Right lung (tissue), 2 donors: ENCODE measurements at regions not wholly inside any gene's neighbourhood (a gene's known extent, or its start where the extent isn't known, plus 50 kb on each side); places are given as distances from the start of the nearest gene placed in this dataset.
"Not testable (repeated sequence)": the region's sequence is repeated elsewhere in the genome, so short reads cannot be mapped to it uniquely, and the experiment has no call there.

ENCODE experiments used
- DNase-seq, 2 donors: peaks; one replicate each; pipeline ENCODE4 v3.0.0-alpha.2; 2013

DNA sequence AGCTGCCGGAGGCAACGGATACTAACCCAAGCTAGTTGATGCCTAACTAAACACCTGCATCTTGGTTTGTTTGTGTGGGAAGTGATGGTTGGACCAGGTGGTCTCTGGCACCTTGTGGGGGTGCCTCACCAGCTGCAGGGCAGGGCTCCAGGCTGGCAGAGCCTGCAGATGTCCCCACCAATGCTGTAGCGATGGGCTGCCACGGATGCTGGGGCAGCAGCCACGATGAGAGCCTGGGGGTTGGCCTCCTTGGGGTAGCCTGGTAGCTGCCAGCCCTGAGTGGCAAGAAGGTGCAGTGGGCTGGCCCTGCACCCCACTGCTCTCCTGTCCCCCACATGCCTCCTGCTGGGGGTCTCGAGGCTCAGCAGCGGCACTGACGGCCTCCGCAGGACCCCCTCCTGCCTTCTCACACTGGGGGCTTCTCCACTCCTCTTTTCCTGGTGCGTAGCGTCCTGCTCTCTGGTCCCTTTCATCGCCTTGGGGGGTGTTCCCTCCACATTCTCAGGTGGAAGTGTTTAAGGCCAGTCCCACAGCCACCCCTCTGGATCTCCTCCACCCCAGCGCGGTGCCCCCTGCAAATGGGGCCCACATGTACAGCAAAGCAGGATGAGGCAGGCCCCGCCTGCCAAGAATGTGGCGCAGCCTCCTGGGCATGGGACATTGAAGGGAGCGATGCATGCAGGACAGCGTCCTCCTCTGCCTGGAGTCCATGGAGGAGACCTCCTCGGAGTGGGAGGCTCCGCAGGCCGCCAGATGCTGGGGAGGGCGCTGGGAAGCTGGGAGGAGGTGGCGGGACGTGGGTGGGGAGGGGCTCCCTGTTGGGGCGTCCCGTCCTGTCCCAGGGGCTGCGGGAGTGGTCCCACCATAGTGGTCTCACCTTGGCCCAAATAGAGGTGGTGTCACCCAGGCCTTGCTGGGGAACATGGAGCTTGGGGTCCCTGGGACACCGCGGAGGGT lies 173.1 kb downstream of the ASB1 start:
- no peak for DNase-seq

- DNase-seq = no peak
Observed at GRCh38 chr2:238600506-238601432, 174.0 kb downstream of the ASB1 start.

DNA sequence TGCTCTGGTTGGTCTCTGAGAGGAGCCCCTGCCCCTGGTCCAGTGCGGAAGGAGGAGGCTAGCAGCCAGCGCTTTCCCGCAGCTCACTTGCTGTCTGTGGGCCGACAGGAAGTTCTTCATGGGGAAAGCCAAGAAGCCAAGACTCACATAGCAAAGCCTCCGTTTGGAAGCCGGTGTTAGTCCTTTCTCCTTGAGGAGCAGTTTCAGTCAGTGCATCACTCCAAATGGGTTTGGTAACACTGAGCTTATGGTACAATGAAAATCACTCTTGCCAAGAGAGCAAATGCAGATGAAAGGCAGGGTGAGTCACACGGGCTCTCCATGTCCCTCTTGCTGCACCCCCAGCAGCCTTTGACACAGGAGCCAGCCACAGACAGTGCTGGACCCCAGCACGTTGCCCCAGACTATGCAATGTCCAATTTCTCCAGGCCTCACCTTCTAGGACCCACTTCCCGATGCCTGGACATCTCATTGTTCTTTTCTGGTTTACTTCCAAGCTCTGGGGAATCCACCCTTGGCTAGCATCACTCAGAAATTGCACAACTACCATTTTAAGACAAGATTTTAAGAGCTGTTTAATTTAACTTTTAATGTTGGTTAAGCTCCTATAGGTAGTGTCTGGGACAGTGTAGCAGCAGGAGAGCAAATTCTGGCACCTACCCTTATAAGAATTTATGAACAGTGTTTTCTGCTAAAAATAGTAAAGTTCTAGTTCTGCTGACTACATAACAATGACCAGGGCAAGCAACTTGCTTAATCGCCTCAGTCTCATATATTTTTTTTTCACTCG lies 174.9 kb downstream of the ASB1 start:
- DNase-seq = no peak

DNA sequence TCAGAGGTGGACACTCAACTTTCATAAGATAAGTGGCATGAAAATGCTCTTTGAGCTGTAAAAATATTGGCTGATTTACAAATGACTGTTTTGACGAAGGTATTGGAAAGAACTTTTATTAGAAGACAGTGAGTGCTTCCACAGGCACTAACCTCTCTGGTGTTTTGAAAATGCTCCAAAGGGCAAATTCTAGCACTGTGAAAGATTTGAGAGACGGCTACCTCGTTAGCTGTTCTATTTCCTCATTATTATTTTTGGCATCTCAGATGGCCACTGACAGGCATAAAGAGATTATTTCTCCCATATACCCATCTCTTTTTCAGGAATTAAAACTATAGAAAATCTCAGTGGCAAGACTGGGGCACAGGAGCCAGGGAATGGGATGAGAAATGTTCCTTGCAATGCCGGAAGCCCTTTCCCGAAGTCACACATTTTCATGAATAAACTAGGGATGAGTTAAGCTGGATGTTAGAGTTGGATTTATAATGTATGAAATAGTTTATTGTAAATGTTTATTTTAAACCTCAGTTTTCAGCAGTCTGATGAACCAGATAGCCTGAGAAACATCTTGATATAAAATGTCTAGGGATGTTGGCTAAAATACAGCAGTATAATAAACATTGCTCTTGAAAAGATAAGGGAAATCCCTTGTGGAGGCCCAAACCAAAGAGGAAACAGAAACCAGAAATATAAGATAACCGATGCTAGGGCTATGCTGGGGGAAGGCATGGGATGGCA lies 175.7 kb downstream of the ASB1 start:
- no peak for DNase-seq

GRCh38 chr2:238603596-238603995 lies 176.9 kb downstream of the ASB1 start:
- DNase-seq = no peak

- DNase-seq = no peak
Observed at GRCh38 chr2:238606311-238606710, 179.6 kb downstream of the ASB1 start.

- DNase-seq = no peak
Observed at GRCh38 chr2:238613610-238614009, 186.9 kb downstream of the ASB1 start.

DNA sequence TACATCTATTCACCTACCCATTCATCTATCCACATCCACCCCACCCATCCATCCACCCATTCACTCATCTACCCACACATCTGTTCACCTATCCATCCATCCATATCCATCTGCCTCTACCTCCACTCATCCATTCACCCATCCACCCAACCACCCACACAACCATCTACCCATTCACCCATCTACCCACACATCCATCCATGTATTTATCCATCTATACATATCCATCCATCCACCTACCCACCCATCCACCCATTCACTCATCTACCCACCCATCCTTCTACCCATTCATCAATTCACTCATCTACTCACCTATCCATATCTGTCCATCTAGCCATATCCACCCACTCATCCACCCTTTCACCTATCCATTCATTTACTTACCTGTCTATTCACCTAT lies 187.6 kb downstream of the ASB1 start:
- DNase-seq = no peak

DNA sequence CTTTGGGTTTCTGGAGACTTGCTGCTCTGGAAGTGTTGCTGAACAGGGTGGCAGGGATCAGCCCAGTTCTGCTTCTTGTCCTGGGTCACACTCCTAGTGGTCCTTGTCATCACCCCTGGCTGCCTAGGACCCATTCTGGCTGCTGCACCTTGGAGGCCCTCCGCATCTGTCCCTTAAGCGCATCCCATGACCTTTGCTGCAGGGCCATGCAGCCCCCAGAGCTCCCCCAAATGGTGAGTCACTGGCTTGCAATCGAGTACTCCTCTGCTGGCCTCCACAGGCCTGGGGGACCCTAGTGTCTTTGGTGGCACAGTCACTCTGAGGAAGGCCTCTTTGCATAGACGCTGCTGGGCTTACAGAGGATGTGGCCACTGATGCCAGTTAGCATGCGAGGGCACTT lies 188.5 kb downstream of the ASB1 start:
- no peak for DNase-seq

- DNase-seq = no peak
Observed at GRCh38 chr2:238616681-238617080, 190.0 kb downstream of the ASB1 start.

DNA sequence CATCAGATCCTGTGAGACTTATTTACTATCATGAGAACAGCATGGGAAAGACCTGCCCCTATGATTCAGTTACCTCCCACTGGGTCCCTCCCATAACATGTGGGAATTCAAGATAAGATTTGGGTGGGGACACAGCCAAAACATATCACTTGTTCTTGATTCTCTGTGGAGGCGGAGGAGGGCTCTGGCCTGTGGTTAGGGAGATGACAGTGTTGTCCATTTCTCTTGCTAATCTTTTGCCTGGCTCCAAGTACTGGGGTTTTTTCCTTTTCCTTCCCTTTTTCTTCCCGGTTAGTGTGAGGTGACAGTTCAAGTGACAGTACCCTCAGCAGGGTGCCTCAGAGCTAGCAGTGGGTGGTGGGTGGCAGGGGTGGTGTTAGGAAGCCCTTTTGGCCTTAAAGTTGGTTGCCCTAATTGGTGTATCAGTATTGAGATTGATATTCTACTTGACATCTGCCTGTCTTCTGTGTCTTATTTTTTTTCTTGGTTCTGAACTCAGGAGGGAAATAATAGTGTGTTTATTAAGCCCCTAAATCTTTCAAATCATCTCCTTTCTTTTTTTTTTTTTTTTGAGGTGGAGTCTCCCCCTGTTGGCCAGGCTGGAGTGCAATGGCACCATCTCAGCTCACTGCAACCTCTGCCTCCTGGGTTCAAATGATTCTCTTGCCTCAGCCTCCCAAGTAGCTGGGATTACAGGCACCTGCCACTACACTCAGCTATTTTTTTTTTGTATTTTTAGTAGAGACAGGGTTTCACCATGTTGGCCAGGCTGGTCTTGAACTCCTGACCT lies 192.0 kb downstream of the ASB1 start:
- not testable (repeated sequence) for DNase-seq

DNA sequence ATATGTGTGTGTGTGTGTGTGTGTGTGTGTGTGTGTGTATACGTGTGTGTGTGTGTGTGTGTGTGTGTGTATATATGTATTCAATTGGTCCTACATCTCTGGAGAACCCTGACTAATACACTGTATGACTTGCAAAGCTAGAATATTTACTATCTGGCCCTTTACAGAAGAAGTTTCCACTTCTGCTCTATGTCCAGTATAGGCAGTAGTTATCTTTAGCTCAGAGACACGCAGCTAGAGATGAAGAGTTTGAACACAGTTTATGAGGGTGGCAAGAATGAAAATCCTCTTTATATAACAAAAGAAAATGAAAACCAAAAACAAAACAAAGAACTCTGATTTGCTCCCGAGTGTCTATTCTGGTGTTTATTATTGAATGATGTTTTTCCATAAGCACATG lies 201.2 kb downstream of the ASB1 start:
- DNase-seq = no peak

GRCh38 chr2:238629064-238629463 lies 202.3 kb downstream of the ASB1 start:
- DNase-seq = no peak

- no peak for DNase-seq
Observed at GRCh38 chr2:238631491-238632180, 204.9 kb downstream of the ASB1 start.

DNA sequence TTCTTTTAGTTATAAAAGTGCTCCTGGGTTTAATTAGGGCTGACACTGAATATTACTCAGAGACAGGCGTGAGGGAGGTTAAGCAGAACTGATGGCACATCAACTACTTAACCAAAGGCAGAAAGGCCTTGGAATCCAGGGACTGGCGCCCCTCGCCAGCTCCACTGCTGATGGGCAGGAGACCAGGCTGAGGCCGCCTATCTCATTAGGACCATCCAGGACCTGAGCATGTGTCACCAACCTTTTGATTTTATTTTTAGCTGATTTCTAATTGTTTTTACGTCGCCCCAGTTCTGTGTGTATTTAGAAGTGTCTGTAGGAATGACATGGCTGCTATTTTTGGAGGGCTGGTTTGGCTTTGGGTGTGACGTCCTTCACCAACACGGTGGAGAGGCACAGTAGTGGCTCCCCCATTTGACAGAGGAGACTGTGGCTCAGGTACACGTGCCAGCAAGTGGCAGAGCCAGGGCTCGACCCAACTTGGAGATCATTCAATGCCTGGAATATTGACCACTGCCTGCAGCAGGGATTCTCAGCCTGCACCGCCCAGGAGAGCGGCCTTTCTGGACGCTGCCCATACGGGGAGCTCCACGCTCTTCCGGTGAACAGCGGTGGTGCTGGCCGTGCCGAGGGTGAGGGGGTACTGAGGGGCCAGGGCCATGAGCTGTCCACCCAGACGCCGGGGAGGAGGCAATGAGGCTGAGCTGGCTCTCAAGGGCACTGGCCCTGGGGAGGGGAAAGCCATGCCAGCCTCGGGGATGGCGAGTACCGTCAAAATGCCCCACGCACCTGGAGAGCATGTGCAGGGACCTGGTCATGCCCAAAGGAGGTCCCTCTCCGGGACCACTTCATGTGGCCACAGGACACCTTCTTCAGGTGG lies 205.7 kb downstream of the ASB1 start:
- no peak for DNase-seq

DNA sequence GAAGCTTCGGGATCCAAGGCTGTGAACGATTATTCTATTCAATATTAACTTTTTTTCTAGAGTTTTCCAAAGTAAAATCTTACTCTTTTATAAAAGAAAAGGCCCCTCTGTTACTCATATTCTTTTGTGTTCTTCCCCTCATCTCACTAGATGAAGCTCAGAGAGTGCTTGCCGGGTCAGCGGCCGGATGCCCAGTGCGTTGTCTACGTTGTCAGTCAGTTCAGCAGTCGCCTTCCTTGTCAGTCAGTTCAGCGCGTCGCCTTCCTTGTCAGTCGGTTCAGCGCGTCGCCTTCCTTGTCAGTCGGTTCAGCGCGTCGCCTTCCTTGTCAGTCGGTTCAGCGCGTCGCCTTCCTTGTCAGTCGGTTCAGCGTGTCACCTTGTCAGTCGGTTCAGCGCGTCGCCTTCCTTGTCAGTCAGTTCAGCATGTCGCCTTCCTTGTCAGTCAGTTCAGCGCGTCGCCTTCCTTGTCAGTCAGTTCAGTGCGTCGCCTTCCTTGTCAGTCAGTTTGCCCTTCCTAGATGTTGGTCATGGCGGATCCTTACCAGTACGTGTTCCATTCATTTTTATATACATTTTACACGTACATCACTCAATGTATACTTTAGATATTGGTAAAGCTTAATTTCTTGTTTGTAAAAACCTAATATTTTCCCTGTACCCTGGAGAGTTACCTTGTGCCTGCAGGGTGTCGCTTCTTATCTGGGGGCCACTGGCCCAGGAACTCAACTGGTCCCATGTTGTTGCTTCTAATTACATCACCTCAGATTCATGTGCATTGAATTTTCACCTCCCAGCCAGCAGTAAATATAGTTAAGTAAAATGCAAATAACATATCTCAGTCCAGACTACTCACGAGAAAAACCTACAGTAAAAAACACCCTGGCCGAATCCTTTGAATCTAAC lies 206.9 kb downstream of the ASB1 start:
- no peak for DNase-seq

DNA sequence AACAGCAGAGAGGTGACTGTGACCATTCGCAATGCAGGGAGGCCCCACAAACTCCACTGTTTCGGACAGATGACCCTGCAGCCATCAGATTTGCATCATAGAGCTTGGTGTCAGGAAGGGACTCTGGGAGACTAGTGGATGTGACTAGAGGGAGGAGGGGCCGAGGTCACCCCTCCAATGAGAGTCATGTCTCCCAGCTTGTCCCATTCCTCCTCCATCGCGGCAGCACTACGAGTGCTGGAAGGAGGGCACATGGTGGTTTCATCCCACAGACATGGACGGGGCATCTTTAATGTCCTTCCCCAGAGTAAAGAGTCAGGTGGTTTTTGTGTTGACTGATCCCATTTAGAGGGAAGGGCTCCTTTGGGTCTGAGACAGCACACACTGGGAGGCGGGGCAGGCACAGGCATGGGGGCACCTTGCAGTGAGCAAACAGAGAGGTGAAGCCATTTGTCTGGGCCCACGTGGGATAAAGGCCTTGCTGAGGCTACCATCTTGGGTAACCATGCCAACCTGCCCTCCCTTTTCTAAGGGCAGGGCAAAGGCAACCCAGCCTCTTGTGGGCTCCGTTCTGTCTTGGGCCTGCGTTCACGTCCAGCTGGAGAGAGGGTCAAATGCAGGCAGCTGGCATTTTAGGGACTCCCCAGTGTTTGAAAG lies 208.1 kb downstream of the ASB1 start:
- DNase-seq = no peak
